ENCODE measurements at regions not wholly inside any gene's neighbourhood (a gene's known extent, or its start where the extent isn't known, plus 50 kb on each side); places are given as distances from the start of the nearest gene placed in this dataset.

GRCh38 chr3:124223853-124224252, 231.9 kb upstream of the ROPN1 start:
- H3K4me3 Mint-ChIP-seq (ENCODE audit: unreplicated experiment): no peak overlapping the region
- no peak for DNase-seq (ENCODE audit: extremely low spot score, unreplicated experiment)
- no peak overlapping the region for H3K27ac Mint-ChIP-seq (ENCODE audit: unreplicated experiment)
- H3K9me3 Mint-ChIP-seq (ENCODE audit: unreplicated experiment): peaks cover 5% of the 10 kb centered on the region
- H3K36me3 Mint-ChIP-seq (ENCODE audit: unreplicated experiment): peaks cover 1% of the 10 kb centered on the region
- no peaks in the 10 kb centered on the region for H3K4me1 Mint-ChIP-seq (ENCODE audit: unreplicated experiment)
- TF ChIP-seq CTCF (IDR thresholded peaks at IDR 0.05): no peak
- peaks cover 25% of the 10 kb centered on the region for H3K27me3 Mint-ChIP-seq (ENCODE audit: unreplicated experiment)

- TF ChIP-seq CTCF (IDR thresholded peaks at IDR 0.05): no peak
- Mint-ChIP-seq H3K36me3 (ENCODE audit: unreplicated experiment) (peaks cover 3% of the 10 kb centered on the region), H3K4me1 (ENCODE audit: unreplicated experiment) (no peaks in the 10 kb centered on the region), H3K4me3 (ENCODE audit: unreplicated experiment) (no peak overlapping the region), H3K27me3 (ENCODE audit: unreplicated experiment) (peaks cover 26% of the 10 kb centered on the region), H3K9me3 (ENCODE audit: unreplicated experiment) (peaks cover 7% of the 10 kb centered on the region), H3K27ac (ENCODE audit: unreplicated experiment) (no peak overlapping the region)
- DNase-seq (ENCODE audit: extremely low spot score, unreplicated experiment): no peak
These were observed 235.3 kb upstream of the ROPN1 start for GRCh38 chr3:124227150-124227630.

- TF ChIP-seq CTCF (IDR thresholded peaks at IDR 0.05): no peak
- Mint-ChIP-seq H3K27me3 (ENCODE audit: unreplicated experiment) (peaks cover 34% of the 10 kb centered on the region), H3K27ac (ENCODE audit: unreplicated experiment) (no peak overlapping the region), H3K36me3 (ENCODE audit: unreplicated experiment) (peaks cover 3% of the 10 kb centered on the region), H3K9me3 (ENCODE audit: unreplicated experiment) (peaks cover 7% of the 10 kb centered on the region), H3K4me3 (ENCODE audit: unreplicated experiment) (no peak overlapping the region), H3K4me1 (ENCODE audit: unreplicated experiment) (no peaks in the 10 kb centered on the region)
- DNase-seq (ENCODE audit: extremely low spot score, unreplicated experiment): peak; percentile 54
These were observed 237.5 kb upstream of the ROPN1 start for GRCh38 chr3:124229420-124229819.

GRCh38 chr3:124229836-124230235, 237.9 kb upstream of the ROPN1 start:
- Mint-ChIP-seq H3K27ac (ENCODE audit: unreplicated experiment) (no peak overlapping the region), H3K9me3 (ENCODE audit: unreplicated experiment) (peaks cover 7% of the 10 kb centered on the region), H3K4me3 (ENCODE audit: unreplicated experiment) (no peak overlapping the region), H3K4me1 (ENCODE audit: unreplicated experiment) (no peaks in the 10 kb centered on the region), H3K27me3 (ENCODE audit: unreplicated experiment) (peaks cover 34% of the 10 kb centered on the region), H3K36me3 (ENCODE audit: unreplicated experiment) (peaks cover 3% of the 10 kb centered on the region)
- peak; percentile 54 for DNase-seq (ENCODE audit: extremely low spot score, unreplicated experiment)
- TF ChIP-seq CTCF (IDR thresholded peaks at IDR 0.05): no peak

GRCh38 chr3:124230432-124230831, 238.5 kb upstream of the ROPN1 start:
- Mint-ChIP-seq H3K27me3 (ENCODE audit: unreplicated experiment) (peaks cover 32% of the 10 kb centered on the region), H3K27ac (ENCODE audit: unreplicated experiment) (no peak overlapping the region), H3K9me3 (ENCODE audit: unreplicated experiment) (peaks cover 7% of the 10 kb centered on the region), H3K4me3 (ENCODE audit: unreplicated experiment) (no peak overlapping the region), H3K4me1 (ENCODE audit: unreplicated experiment) (no peaks in the 10 kb centered on the region), H3K36me3 (ENCODE audit: unreplicated experiment) (peaks cover 3% of the 10 kb centered on the region)
- DNase-seq (ENCODE audit: extremely low spot score, unreplicated experiment): peak; percentile 63
- TF ChIP-seq CTCF (IDR thresholded peaks at IDR 0.05): no peak

Data from osteocyte (in vitro differentiated cells).